HG03521 (cell line): ENCODE measurements at regions not wholly inside any gene's neighbourhood (a gene's known extent, or its start where the extent isn't known, plus 50 kb on each side); places are given as distances from the start of the nearest gene placed in this dataset.
A peak's percentile ranks its signal among the peaks of the same experiment; 100 is the strongest.

Source experiments
- ATAC-seq: cut with Tn5 transposase; IDR thresholded peaks from one replicate; pipeline ENCODE4 v1.9.1; 2021; ENCODE audit warnings: mild to moderate bottlenecking, moderate library complexity; ENCODE audit not compliant: unreplicated experiment

- no peak for ATAC-seq
Observed at GRCh38 chr2:153028626-153029025, 310.2 kb downstream of the ARL6IP6 start.

GRCh38 chr2:153027533-153027932 lies 309.1 kb downstream of the ARL6IP6 start:
- no peak for ATAC-seq

DNA sequence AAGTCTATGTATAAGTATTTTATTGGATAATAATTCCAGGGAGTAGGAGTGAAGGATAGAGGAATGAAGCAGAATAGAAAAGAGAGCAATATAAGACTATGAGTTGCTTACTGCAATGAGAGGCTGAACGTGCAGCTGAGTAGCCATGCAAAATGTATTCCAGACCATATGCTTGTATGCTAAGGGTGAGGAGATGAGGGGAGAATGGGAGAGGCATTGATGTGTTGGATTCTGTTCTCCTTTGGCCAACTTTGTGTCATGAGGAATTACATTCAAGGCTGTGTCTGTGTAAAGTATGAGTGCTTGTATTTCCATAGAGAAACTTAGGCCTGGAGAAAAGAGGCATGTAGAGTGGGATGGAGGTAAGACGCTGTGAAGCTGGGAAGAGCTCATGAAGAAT lies 301.8 kb downstream of the ARL6IP6 start:
- no peak for ATAC-seq

- no peak for ATAC-seq
Observed at GRCh38 chr2:153005071-153005730, 286.8 kb downstream of the ARL6IP6 start.

GRCh38 chr2:153004627-153005026 lies 286.2 kb downstream of the ARL6IP6 start:
- ATAC-seq: no peak

DNA sequence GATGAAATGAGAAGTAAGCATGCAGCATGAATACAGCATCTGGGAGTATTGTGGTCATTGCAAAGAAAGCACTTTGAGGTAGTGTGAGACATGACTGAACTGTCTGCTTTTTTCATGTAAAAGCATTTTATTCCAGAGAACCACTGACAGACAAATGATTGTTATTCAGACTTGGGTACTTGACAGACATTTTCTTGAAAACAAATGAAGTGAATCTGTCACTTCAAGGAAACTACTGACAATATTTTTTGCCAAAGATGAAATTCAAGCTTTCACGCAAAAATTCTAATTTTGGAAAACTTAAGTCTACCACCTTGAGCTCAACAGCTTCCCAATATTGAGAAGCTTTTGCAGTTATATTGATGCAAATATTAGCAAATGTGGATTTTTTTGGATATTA lies 255.7 kb downstream of the ARL6IP6 start:
- ATAC-seq: no peak

DNA sequence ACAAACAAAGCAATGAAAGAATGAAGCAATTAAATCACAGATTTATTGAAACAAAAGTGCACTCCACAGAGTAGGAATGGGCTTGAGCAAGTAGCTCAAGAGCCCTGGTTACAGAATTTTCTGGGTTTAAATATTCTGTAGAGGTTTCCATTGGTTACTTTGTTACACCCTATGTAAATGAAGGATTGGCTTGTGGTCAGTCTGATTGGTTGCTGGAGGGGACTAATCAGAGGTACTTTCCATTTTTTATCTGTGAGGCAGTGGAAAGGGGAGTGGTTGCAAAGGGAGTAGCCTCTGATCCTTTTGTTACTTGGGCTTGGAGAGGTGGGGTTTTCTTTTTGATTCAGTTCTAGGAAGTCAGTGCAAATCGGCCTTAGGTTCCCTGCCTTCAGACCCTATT lies 253.3 kb downstream of the ARL6IP6 start:
- no peak for ATAC-seq

DNA sequence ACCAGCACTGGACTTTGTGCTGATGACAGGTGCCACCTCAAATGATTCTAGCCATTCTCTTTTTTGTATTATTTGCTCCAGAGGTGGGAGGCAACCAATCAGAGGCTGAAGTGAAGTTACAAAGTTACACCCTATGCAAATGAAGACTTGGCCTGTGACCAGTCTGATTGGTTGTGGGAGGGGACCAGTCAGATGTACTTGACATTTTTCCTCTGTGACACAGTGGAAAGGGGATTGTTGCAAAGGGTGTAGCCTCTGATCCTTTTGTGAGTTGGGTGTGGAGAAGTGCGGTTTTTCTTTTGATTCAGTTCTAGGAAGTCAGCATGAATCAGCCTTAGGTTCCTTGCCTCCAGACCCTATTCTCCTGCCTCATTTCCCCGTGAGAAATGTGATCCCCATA lies 244.0 kb downstream of the ARL6IP6 start:
- ATAC-seq: no peak

GRCh38 chr2:152961351-152961750 lies 242.9 kb downstream of the ARL6IP6 start:
- no peak for ATAC-seq

- no peak for ATAC-seq
Observed at GRCh38 chr2:152950126-152950525, 231.7 kb downstream of the ARL6IP6 start.

- ATAC-seq: no peak
Observed at GRCh38 chr2:152944099-152944498, 225.7 kb downstream of the ARL6IP6 start.

- no peak for ATAC-seq
Observed at GRCh38 chr2:152942940-152943440, 224.6 kb downstream of the ARL6IP6 start.

- no peak for ATAC-seq
Observed at GRCh38 chr2:152930501-152930900, 212.1 kb downstream of the ARL6IP6 start.

DNA sequence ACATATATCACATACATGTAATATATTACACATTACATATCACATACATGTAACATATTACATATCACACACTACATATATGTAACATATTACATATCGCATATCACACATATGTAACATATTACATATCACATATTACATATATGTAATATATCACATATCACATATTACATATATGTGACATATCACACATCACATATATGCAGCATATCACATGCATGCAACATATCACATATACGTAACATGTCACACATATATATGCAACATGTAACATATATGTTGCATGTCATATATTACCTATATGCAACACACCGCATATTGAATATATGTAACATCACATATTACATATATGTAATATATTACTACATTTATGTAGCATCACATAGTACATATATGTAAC lies 211.2 kb downstream of the ARL6IP6 start:
- ATAC-seq: no peak

DNA sequence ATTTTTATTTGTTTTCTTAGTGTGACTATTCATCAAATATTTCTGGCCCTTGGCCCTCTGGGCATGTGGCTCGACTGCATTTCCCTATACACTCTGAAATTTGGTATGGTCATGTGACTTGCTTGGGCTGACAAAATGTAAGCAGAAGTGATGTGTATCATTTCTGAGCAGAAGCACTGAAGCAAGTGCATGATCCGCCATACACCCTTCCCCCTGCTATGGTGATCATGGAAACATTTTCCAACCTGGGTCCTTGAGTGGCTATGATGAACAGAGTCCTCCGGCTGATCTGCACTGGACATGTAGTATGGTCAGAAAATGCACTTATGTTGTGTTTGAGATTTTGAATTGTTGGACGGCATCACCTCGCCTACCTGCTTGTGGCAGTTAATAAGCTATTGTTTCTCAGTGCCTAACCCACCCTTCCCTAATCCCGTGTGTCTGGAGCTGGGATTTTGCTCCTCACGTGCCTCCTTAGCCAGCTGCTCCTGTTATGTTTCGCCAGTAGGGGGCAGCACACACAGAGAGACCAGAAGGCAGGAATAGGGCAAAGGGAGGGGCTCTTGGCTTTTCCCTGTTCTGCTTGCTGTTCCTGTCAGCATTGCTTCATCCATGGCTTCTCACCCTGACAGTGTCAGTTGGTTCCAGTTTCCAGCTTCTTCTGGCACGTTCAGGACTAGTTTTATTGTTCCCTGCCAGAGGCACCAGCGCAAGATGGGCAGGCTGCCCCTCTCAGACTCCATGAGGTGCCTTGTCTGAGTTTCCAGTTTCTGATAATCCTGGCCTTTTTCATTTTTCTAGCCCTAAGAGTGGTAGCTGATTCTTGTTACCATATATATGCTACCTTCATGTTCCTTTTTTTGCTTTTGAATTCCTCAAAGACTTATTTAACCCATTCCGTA lies 207.4 kb downstream of the ARL6IP6 start:
- peak; percentile 80 for ATAC-seq

DNA sequence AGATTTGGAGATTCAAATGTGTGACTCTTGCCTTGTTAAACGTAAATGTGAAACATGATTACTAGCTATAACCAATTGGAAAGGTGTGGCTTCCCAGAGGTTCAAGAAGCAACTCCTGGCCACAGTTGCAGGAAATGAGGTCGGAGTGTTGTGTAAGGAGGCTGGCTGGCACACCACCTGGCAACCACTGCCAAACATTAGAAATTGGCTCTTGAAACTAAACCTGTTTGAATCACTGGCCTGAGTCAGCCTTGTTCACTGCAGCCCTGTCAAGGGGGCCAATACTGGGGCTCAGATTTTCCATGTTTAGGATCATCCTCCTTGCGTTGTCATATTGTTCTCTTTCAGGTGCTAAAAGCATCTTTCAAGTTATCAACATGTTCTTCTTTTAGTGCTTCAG lies 206.3 kb downstream of the ARL6IP6 start:
- no peak for ATAC-seq

DNA sequence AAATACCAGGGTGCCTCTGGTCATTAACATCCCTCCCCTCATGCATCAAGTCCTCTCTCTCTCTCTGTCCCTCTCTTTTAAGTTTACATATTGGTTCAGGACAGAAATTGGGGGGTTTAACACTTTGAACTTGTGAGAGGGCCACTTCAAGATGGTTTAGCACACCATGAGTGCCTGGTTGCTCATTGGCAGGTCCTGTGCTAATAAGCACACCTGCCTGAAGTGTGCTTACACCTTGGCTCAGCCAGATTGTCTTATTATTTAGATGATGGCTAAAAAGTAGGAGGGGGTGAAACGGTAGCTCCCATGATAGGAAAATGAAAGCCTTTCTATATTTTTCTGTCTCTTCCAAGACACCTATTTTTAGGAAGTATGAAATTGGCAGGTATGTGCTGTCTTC lies 205.8 kb downstream of the ARL6IP6 start:
- ATAC-seq: no peak

- no peak for ATAC-seq
Observed at GRCh38 chr2:152920846-152921245, 202.4 kb downstream of the ARL6IP6 start.

DNA sequence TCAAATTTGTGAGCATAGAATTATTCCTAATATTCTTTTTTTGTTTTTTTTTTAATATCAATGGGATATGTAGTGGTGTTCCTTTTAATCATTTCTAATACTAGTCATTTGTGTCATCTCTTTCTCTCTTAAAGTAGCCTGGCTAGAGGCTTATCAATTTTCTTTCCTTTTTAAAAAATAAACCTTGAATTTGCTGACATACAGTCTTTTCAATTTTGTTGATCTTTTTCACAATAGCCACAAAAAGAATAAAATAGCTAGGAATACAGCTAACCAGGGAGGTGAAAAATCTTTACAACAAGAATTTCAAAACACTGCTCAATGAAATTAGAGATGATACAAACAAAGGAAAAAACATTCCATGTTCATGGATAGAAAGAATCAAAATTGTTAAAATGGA lies 192.6 kb downstream of the ARL6IP6 start:
- ATAC-seq: no peak

GRCh38 chr2:152907046-152907445 lies 188.6 kb downstream of the ARL6IP6 start:
- ATAC-seq: no peak

- ATAC-seq: no peak
Observed at GRCh38 chr2:152894051-152894450, 175.6 kb downstream of the ARL6IP6 start.

- no peak for ATAC-seq
Observed at GRCh38 chr2:152890736-152891135, 172.3 kb downstream of the ARL6IP6 start.
